BLaER1 (cell line): ENCODE measurements at regions not wholly inside any gene's neighbourhood (a gene's known extent, or its start where the extent isn't known, plus 50 kb on each side); places are given as distances from the start of the nearest gene placed in this dataset.

Experiments used
- H3K27ac ChIP-seq: shearing (Covaris generic); formaldehyde crosslinking; 2 replicates; pipeline ENCODE4 v1.8.1; 2022
- H3K27me3 ChIP-seq: shearing (Covaris generic); formaldehyde crosslinking; 2 replicates; pipeline ENCODE4 v1.8.1; 2022
- H3K36me3 ChIP-seq: shearing (Covaris generic); formaldehyde crosslinking; 2 replicates; pipeline ENCODE4 v1.8.1; 2022
- H3K4me1 ChIP-seq: shearing (Covaris generic); formaldehyde crosslinking; 2 replicates; pipeline ENCODE4 v1.8.1; 2022
- H3K4me2 ChIP-seq: shearing (Covaris generic); formaldehyde crosslinking; 2 replicates; pipeline ENCODE4 v1.8.1; 2022
- H3K4me3 ChIP-seq: shearing (Covaris generic); formaldehyde crosslinking; 2 replicates; pipeline ENCODE4 v1.8.1; 2022
- H3K9ac ChIP-seq: shearing (Covaris generic); formaldehyde crosslinking; 2 replicates; pipeline ENCODE4 v1.8.1; 2022
- H3K9me3 ChIP-seq: shearing (Covaris generic); formaldehyde crosslinking; 2 replicates; pipeline ENCODE4 v1.8.1; 2022
- H4K20me1 ChIP-seq: shearing (Covaris generic); formaldehyde crosslinking; 2 replicates; pipeline ENCODE4 v1.8.1; 2022
- Cebpa-rat ChIP-seq: shearing (Covaris generic); IDR thresholded peaks from 2 replicates; pipeline ENCODE4 v1.8.1; 2022

- no peak for TF ChIP-seq Cebpa-rat
- H3K4me3 ChIP-seq = no peak overlapping the region
- no peak overlapping the region for H3K27ac ChIP-seq
- H3K27me3 ChIP-seq = no peaks in the 10 kb centered on the region
- no peaks in the 10 kb centered on the region for H3K36me3 ChIP-seq
- no peaks in the 10 kb centered on the region for H4K20me1 ChIP-seq
- peaks cover 3% of the 10 kb centered on the region for H3K4me1 ChIP-seq
- no peaks in the 10 kb centered on the region for H3K9me3 ChIP-seq
- H3K9ac ChIP-seq = no peak overlapping the region
- H3K4me2 ChIP-seq = no peak overlapping the region
These were observed 67.8 kb upstream of the FICD start for GRCh38 chr12:108447168-108447832.

GRCh38 chr12:108446766-108447165 lies 68.3 kb upstream of the FICD start:
- H3K36me3 ChIP-seq = no peaks in the 10 kb centered on the region
- H3K27ac ChIP-seq = no peak overlapping the region
- H3K4me3 ChIP-seq = no peak overlapping the region
- TF ChIP-seq Cebpa-rat = no peak
- peaks cover 9% of the 10 kb centered on the region for H3K4me1 ChIP-seq
- no peak overlapping the region for H3K4me2 ChIP-seq
- H3K9me3 ChIP-seq = no peaks in the 10 kb centered on the region
- no peaks in the 10 kb centered on the region for H3K27me3 ChIP-seq
- H3K9ac ChIP-seq = no peak overlapping the region
- H4K20me1 ChIP-seq = no peaks in the 10 kb centered on the region

- no peak for TF ChIP-seq Cebpa-rat
- Histone ChIP-seq H3K9me3 (no peaks in the 10 kb centered on the region), H3K27me3 (no peaks in the 10 kb centered on the region), H3K4me1 (peaks cover 13% of the 10 kb centered on the region), H3K4me3 (no peak overlapping the region), H3K36me3 (no peaks in the 10 kb centered on the region), H4K20me1 (no peaks in the 10 kb centered on the region), H3K9ac (no peak overlapping the region), H3K27ac (no peak overlapping the region), H3K4me2 (no peak overlapping the region)
These were observed 72.2 kb upstream of the FICD start for GRCh38 chr12:108442910-108443309.

- Histone ChIP-seq H3K36me3 (no peaks in the 10 kb centered on the region), H3K4me3 (no peak overlapping the region), H4K20me1 (no peaks in the 10 kb centered on the region), H3K4me1 (peaks cover 13% of the 10 kb centered on the region), H3K9me3 (no peaks in the 10 kb centered on the region), H3K9ac (no peak overlapping the region), H3K27me3 (no peaks in the 10 kb centered on the region), H3K4me2 (peak overlapping the region; percentile 63), H3K27ac (no peak overlapping the region)
- TF ChIP-seq Cebpa-rat = no peak
These were observed 73.0 kb upstream of the FICD start for GRCh38 chr12:108442067-108442466.

- peaks cover 13% of the 10 kb centered on the region for H3K4me1 ChIP-seq
- no peaks in the 10 kb centered on the region for H4K20me1 ChIP-seq
- no peak overlapping the region for H3K27ac ChIP-seq
- H3K4me2 ChIP-seq = peak overlapping the region; percentile 63
- no peak overlapping the region for H3K4me3 ChIP-seq
- H3K9me3 ChIP-seq = no peaks in the 10 kb centered on the region
- H3K9ac ChIP-seq = no peak overlapping the region
- no peaks in the 10 kb centered on the region for H3K36me3 ChIP-seq
- no peak for TF ChIP-seq Cebpa-rat
- H3K27me3 ChIP-seq = no peaks in the 10 kb centered on the region
These were observed 73.5 kb upstream of the FICD start for GRCh38 chr12:108441549-108441948.

GRCh38 chr12:108440736-108441135 lies 74.3 kb upstream of the FICD start:
- Histone ChIP-seq H3K27me3 (no peaks in the 10 kb centered on the region), H4K20me1 (no peaks in the 10 kb centered on the region), H3K27ac (no peak overlapping the region), H3K4me3 (no peak overlapping the region), H3K4me1 (peaks cover 13% of the 10 kb centered on the region), H3K9me3 (no peaks in the 10 kb centered on the region), H3K4me2 (no peak overlapping the region), H3K9ac (no peak overlapping the region), H3K36me3 (no peaks in the 10 kb centered on the region)
- no peak for TF ChIP-seq Cebpa-rat

- H4K20me1 ChIP-seq = no peaks in the 10 kb centered on the region
- no peaks in the 10 kb centered on the region for H3K9me3 ChIP-seq
- H3K4me1 ChIP-seq = peaks cover 13% of the 10 kb centered on the region
- H3K36me3 ChIP-seq = no peaks in the 10 kb centered on the region
- no peak for TF ChIP-seq Cebpa-rat
- H3K9ac ChIP-seq = no peak overlapping the region
- no peak overlapping the region for H3K4me3 ChIP-seq
- no peaks in the 10 kb centered on the region for H3K27me3 ChIP-seq
- H3K4me2 ChIP-seq = no peak overlapping the region
- H3K27ac ChIP-seq = no peak overlapping the region
These were observed 76.4 kb upstream of the FICD start for GRCh38 chr12:108438667-108439066.

GRCh38 chr12:108432423-108433121 lies 82.5 kb upstream of the FICD start:
- H3K27ac ChIP-seq = no peak overlapping the region
- H3K4me1 ChIP-seq = no peaks in the 10 kb centered on the region
- H3K4me3 ChIP-seq = no peak overlapping the region

GRCh38 chr12:108430926-108431325 lies 84.2 kb upstream of the FICD start:
- Histone ChIP-seq H3K4me2 (no peak overlapping the region), H4K20me1 (no peaks in the 10 kb centered on the region), H3K4me3 (no peak overlapping the region), H3K36me3 (no peaks in the 10 kb centered on the region), H3K4me1 (no peaks in the 10 kb centered on the region), H3K27me3 (no peaks in the 10 kb centered on the region), H3K27ac (no peak overlapping the region), H3K9me3 (no peaks in the 10 kb centered on the region), H3K9ac (no peak overlapping the region)
- no peak for TF ChIP-seq Cebpa-rat

More at GRCh38 chr12:108432423-108433121, 82.5 kb upstream of the FICD start:
- H3K9ac ChIP-seq = no peak overlapping the region
- TF ChIP-seq Cebpa-rat = no peak
- H3K9me3 ChIP-seq = no peaks in the 10 kb centered on the region
- no peaks in the 10 kb centered on the region for H4K20me1 ChIP-seq
- H3K36me3 ChIP-seq = no peaks in the 10 kb centered on the region
- no peak overlapping the region for H3K4me2 ChIP-seq
- no peaks in the 10 kb centered on the region for H3K27me3 ChIP-seq

GRCh38 chr12:108430245-108430644 lies 84.8 kb upstream of the FICD start:
- Histone ChIP-seq H3K36me3 (no peaks in the 10 kb centered on the region), H3K9me3 (no peaks in the 10 kb centered on the region), H3K4me3 (no peak overlapping the region), H3K4me2 (no peak overlapping the region), H4K20me1 (no peaks in the 10 kb centered on the region), H3K27ac (no peak overlapping the region), H3K4me1 (no peaks in the 10 kb centered on the region), H3K9ac (no peak overlapping the region), H3K27me3 (no peaks in the 10 kb centered on the region)
- TF ChIP-seq Cebpa-rat = no peak
